ENCODE measurements at regions not wholly inside any gene's neighbourhood (a gene's known extent, or its start where the extent isn't known, plus 50 kb on each side); places are given as distances from the start of the nearest gene placed in this dataset.
"Not testable (repeated sequence)": the region's sequence is repeated elsewhere in the genome, so short reads cannot be mapped to it uniquely, and the experiment has no call there.

DNA sequence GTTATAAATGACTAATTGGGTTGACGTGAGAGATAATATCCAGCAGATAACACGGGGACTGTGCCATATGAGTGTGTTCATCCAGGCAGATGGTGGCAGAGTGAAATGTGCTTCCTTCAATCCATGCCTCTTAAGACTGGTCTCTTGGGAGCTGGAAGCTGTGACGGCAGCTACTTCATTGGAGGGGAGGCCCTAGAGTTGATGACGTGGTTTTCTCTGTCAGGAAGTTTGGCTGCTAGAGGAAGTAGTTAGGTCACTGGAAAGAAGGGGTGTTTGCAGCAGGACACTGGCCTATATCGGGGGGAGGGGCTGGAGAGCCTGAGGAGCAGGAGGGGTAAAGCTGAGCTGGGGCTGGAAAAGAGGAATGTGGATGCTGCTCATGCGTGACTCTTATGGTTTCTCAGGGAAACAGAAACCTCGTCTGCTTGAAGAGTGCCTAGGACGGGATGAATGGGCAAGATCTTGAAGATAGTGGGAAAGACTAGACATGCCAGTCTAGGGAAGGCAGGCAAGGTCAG lies 3051.6 kb downstream of the RPIA start:
- DNase-seq (ENCODE audit: insufficient read length, low spot score); FAIRE-seq: not testable (repeated sequence)

DNA sequence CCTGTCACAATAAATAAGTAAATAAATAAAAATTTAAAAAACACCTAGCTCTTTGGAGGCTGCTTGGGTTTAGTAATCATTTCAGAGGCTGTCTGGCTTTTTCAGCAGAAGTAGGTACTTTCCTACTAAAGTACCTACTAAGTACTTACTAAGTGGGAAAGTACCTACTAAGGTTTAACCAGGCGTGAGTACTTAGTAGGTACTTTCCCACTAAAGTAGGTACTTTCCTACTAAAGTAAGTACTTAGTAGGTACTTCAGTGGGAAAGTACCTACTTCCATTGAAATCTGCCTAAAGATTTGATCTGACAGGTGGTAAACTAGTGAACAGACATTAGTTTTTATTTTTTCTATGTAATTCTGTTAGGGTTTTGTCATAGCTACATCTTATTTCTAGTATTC lies 3052.4 kb downstream of the RPIA start:
- FAIRE-seq = not testable (repeated sequence)

DNA sequence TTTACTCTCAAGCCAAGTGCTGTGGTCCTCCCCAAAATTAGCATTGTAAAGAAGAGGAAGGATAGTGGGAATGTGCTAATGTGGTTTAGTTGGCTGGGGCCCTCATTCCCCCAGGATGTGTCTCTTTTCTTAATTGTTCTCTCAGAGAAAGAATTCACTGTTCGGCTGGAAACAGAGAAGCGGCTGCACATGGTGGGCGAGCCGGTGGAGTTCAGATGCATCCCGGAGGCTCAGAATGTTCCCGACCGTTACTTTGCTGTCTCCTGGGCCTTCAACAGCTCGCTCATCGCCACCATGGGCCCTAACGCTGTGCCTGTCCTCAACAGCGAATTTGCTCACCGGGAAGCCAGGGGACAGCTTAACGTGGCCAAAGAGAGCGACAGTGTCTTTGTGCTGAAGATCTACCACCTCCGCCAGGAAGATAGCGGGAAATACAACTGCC lies 3053.2 kb downstream of the RPIA start:
- FAIRE-seq; DNase-seq (ENCODE audit: insufficient read length, low spot score): not testable (repeated sequence)

More for the DNA sequence above, 3052.4 kb downstream of the RPIA start:
- not testable (repeated sequence) for DNase-seq (ENCODE audit: insufficient read length, low spot score)

DNA sequence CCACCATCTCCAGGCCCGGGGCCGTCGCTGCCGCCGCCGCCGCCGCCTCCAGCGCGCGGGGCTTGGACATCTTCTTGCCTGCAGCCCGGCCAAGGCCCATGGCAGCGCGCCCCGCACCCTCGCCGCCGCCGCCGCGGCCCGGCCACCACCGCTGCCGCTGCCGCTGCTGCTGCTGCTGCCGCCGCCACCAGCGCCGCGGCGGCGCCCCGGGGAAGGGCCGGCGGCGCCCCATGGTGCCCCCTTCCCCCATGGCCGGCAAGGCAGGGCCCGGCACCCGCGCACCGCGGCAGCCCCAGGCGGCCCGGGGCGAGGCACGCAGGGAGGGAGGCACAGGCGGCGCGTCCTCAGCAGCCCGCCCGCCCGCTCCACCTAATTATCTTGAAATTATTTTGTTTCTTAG lies 3057.4 kb downstream of the RPIA start:
- DNase-seq (ENCODE audit: insufficient read length, low spot score) = no peak
- FAIRE-seq = no peak
- TF ChIP-seq, protein P1, sequence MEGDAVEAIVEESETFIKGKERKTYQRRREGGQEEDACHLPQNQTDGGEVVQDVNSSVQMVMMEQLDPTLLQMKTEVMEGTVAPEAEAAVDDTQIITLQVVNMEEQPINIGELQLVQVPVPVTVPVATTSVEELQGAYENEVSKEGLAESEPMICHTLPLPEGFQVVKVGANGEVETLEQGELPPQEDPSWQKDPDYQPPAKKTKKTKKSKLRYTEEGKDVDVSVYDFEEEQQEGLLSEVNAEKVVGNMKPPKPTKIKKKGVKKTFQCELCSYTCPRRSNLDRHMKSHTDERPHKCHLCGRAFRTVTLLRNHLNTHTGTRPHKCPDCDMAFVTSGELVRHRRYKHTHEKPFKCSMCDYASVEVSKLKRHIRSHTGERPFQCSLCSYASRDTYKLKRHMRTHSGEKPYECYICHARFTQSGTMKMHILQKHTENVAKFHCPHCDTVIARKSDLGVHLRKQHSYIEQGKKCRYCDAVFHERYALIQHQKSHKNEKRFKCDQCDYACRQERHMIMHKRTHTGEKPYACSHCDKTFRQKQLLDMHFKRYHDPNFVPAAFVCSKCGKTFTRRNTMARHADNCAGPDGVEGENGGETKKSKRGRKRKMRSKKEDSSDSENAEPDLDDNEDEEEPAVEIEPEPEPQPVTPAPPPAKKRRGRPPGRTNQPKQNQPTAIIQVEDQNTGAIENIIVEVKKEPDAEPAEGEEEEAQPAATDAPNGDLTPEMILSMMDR (IDR thresholded peaks at IDR 0.05; ENCODE audit: insufficient read depth, missing control alignments) = no peak

DNA sequence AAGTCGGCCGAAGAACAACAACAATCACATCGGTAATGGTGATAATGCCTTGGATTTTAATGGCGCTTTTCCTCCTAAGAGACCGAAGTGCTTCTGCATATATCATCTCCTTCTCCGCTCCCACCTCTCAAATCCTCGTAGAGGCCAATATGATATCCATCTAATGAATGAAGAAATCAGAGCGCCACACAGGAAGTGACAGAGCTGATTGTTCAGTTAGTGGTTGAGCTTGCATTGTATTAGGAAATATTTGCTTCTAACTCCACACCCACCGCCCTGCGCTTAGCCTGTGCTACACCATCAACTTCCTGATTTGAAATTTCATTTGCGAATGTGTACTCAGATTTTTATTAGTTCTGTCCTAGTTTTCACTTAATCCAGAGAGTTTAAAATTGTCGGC lies 3058.2 kb downstream of the RPIA start:
- not testable (repeated sequence) for DNase-seq (ENCODE audit: insufficient read length, low spot score); FAIRE-seq

DNA sequence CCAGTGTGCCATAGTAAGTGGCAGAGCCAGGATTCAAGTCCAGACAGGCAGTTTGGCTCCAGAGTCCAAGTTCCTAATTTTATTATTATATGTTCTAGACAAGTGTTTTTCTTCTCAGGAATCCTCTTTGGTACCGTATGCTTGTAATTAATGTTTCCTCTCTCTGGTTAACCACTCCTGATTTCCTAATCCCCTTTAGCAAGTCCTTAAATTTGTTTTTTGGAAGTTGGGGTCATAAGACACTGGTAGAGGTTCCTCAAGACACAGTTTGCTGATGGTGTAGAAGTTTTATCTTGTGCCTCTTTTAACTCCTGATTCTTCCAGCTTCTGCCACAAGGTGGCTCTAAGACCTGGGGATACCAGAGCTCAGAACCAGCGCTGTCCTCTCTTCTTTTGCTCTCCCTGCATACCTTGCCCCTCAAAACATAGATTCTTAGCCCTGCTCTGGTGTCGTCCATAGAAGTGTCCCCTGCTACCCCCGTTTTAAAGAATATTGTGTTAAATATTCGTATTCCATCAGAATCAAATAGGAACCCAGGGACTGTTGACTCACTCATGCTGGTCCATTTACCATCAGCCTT lies 3068.0 kb downstream of the RPIA start:
- not testable (repeated sequence) for FAIRE-seq; DNase-seq (ENCODE audit: insufficient read length, low spot score)

DNA sequence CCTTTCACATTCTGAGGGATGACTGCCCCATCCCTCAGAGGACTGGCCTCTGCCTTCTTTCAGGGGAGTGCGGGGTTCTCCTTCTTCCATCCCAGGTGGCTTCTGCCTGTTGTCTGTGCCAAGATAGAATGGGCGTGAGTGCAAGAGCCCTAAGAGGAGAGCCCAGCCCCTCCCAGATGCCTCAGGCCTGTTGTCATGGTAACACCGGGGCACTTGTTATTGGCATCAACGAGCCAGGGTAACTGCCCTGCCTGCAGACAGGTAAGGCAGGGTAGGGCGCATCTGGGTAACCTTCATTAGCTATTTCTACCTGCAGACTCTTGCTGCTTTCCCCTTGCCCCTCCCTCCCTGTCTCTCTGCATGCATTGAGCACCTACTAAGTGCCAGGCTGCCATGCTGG lies 3069.2 kb downstream of the RPIA start:
- FAIRE-seq; DNase-seq (ENCODE audit: insufficient read length, low spot score): not testable (repeated sequence)

DNA sequence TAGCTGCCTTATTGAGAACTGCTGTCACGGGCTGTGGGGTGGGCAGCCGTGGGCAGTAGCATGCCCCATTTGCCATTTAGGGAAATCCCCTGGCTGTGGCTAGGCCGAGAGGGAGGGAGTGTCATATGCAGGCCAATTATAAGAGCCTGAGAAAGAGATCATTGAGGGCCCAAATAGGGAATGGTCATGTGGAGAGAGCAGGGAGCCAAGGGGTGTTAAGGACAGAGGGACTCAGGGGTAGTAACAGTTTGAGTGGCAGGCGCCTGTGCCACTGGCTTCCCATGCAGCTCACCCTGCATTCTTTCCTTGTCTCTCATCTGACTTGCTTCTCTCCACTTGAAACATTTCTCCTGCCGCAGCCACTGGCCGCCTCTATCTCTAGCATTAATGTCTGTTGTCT lies 3070.8 kb downstream of the RPIA start:
- FAIRE-seq; DNase-seq (ENCODE audit: insufficient read length, low spot score): not testable (repeated sequence)

DNA sequence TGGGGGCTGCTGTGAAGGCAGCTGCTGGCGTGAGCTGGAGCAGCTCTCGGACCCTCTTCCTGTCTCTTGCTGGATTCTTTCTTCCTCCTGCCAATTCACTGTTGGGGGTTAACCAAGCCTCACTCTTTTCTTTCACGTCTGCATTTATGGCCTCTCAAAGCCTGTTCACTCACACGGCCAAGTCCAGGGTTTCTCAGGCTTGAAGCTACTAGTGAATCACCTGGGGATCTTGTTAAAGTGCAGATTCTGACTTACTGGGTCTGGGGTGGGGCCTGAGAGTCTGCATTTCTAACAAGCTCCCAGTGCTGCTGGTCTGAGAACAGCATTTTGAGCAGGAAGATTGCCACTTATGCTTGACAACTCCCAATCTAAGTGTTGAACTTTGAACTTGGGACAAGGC lies 3072.2 kb downstream of the RPIA start:
- not testable (repeated sequence) for DNase-seq (ENCODE audit: insufficient read length, low spot score); FAIRE-seq

DNA sequence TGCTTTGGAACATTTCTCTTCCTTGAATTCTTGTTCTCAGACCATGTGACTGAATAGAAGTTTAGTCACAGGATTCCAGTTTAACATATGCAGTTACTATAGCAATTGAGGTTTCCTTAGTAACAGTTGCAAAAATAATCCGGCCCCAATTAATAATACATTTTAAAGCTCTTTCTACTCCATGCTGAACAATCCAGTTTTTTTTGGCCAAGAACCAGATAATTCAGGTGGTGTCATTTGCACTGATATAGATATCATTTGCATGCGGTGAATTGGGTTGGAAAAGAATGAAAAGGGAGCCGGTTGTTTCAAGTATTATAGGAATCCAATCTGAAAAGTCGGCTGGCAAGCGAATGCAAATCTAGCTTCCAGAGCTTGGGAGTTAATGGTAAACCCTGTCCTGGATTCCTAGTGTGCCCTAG lies 3073.1 kb downstream of the RPIA start:
- not testable (repeated sequence) for DNase-seq (ENCODE audit: insufficient read length, low spot score); FAIRE-seq

DNA sequence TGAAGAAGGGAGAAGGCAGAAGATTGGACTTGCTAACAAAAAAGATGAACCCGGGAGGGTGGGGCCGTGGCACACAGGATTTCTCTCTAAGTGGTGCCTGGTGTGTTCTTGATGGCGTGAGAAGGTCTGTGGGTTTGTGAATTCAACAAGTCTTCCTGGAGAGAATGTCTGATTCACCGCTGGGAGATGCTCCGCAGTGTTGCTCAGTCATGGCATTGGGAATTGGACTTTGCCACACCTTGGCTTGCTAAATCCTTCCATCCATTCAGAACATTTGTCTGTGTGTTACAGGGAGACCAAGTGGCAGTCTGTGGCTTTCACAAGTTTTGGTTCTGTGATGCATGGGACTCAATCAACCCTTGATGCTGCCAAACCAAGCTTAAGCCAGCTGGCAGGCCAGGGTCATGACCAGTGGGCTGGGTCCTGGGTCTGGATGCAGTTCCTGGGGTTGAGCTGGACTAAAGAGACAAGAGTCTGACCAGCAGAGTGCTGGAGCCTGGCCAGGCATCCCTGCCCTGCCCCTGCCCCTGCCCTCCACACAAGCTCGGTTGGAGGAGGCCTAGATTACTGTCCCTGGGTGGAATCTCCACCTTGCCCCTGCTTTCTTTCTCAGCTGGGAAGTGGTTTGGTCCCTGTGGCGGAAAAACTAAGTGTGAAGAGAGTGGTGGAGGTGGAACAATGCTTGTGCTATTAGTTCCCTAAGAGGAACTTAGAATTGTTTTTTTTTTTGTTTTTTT lies 3073.7 kb downstream of the RPIA start:
- DNase-seq (ENCODE audit: insufficient read length, low spot score); FAIRE-seq: not testable (repeated sequence)

DNA sequence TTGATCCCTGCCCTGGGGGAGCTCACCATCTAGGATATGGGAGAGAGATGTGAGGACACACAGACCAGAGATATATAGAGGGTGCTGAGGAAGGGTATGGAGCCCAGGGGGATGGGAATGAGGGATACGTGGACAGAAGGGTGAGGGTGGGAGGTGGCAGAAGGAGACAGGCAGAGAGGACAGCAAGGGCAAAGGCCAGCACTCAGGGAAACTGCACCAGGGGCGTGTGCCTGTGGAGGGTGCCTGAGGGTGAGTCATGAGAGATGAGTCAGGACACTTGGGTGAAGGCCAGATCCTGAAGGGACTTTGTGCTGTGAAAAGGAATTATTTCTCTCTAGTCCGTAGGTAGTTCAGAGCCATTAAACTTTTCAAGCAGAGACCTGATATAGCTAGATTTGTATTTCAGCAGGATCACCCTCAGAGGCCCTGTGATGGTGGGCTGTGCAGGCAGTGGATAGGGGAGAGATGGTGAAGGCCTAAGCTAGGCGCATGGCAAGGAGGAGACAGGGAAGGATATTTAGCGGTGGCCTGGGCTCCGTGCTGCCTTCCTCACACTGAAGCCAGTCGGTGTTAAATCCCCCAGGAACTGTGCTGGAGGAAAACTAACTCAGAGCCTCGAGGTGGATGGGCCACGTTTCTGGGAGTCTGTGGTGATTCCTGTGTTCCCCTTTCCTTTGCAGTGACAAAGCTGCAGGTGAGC lies 3075.0 kb downstream of the RPIA start:
- DNase-seq (ENCODE audit: insufficient read length, low spot score); FAIRE-seq: not testable (repeated sequence)

DNA sequence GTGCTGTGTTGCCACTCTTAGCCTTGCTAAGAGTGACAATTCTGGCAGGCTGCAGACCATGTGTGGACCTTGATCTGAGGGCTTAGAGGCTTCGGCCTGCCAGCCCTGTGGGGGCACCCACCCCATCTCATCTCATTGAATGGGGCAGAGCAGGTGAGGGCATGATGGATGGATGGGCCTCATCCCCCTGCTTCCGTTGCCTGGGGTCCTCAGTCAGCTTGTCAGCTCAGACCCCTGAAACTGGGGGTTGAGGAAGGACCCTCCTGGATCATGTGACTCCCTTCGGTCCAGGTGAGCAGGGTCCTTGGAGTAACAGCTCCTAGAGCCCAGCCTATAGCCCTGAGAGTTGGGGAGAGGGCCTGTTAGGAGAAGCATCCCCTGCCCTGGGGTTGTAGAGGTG lies 3076.8 kb downstream of the RPIA start:
- not testable (repeated sequence) for FAIRE-seq

DNA sequence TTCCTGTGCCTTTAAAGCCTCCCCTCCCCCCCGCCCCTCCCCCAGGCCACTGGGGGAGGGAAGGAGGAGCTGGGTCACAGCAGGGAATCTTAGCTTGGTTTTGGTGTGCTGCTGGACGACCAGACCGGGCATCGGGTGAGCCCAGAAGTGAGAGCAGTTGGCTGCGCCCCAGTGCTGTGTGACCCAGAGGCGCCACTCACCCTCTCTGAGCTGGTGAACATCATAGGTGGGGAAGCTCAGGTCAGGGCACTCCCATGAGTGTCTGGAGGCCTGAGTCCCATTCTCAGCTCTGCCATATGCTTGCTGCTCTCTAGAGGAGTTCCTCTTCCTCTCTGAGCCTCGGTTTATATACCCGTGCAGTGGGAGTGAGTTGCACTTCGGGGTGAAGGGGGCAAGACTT lies 3077.5 kb downstream of the RPIA start:
- not testable (repeated sequence) for DNase-seq (ENCODE audit: insufficient read length, low spot score); FAIRE-seq

More for the DNA sequence above, 3076.8 kb downstream of the RPIA start:
- DNase-seq (ENCODE audit: insufficient read length, low spot score) = not testable (repeated sequence)

DNA sequence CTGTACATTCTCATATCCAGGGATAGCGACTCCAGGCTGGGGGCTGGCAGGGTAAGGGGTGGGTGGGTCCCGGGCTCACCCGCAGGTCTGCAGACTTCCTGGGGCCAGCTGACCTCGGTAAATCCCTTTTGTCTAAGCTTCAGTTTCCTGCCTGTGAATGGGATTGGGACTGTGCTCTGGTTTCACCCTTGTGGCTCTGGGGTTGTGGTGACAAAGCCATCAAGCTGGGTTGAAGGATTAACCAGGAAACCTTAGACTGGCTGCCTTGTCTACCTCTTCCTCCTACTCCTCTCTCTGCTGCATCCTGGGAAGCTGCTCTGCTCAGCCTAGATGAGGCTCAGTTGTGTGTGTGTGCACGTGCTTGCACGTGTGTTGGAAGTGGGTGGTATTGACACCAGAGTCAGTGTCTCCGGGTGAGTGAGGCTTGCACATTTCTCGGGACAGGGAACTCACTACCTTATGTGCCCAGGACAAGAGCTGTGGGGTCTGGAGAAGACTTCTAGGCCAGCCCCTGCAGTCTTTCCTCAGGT lies 3078.6 kb downstream of the RPIA start:
- not testable (repeated sequence) for FAIRE-seq; DNase-seq (ENCODE audit: insufficient read length, low spot score)

DNA sequence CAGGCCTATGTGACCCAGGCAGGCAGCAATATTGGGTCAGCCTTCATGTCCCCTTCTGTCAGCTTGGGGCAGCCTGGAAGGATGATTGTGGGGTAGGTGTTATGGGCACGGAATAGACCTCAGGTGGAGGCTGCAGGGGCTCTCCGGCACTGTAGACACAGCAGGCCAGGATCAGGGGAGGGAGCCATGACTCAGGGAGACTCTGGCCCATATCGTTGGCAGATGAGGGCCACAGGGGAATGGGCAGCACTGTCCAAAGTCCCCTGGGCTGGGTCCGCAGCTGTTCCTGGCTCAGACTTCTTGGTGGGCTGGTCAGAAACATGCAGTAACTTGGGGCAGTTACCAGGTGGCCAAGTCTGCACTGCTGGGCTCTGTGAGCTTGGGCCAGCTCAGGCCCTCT lies 3080.1 kb downstream of the RPIA start:
- not testable (repeated sequence) for DNase-seq (ENCODE audit: insufficient read length, low spot score); FAIRE-seq

DNA sequence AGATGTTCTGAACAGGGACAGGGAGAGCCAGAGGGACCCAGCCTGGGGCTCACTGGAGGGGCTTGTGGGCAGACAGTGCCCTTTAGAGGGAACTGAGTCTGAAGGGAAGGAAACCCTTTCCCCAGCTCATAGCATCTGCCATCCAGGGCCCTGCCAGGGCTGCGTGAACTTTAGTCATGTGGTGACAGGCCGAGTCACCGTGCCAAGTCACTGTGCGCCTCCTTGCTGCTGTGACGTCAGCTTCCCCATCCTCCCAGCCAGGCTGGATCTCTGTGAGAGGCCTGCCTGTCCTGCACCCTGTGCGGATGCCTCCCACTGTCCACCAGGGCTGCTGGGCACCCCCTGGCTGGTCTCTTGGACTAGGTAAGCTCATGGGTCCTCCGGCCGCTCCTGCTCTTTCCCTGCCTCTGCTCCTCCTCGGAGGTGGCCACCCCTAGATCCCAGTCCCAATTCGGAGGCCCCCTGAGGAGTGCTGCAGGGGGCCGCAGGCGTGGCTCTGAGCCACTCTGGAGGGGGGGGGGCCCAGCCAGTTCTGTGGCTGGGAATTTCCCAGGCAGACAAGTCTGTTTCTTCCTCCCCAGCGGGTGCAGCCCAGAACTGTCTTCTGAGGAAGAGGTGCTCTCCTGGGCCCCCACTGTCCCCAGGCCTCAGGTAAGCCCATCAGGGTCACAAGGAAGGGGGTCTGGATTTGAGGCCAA lies 3080.9 kb downstream of the RPIA start:
- not testable (repeated sequence) for FAIRE-seq; DNase-seq (ENCODE audit: insufficient read length, low spot score)

DNA sequence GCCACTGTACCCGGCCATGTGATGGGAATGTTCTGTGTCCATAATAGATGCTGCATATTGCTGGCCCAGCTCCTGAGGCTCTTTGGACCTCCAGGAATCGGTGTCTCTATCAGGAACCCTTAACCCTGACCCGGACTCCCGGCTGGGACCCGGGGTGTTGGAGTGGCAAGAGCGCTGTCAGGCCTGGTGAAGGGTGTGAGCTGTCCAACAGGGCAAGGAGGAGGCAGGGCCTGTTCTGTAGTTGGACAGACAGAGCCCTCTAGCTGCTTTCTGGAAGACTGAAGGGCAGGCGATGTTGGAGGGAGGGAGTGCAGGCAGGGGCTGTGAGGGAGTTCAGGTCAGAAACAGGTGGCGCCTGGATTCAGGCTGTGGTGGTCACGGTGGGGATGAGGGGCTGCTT lies 3082.3 kb downstream of the RPIA start:
- not testable (repeated sequence) for FAIRE-seq; DNase-seq (ENCODE audit: insufficient read length, low spot score)

Data from D721Med (cell line).